Retinal pigment epithelial cell (primary cell): ENCODE measurements at regions not wholly inside any gene's neighbourhood (a gene's known extent, or its start where the extent isn't known, plus 50 kb on each side); places are given as distances from the start of the nearest gene placed in this dataset.

Experiments
- DNase-seq: peaks from one replicate; pipeline ENCODE4 v3.0.0-alpha.2; 2010; ENCODE audit warnings: low read depth
- H3K4me3 ChIP-seq: 2 replicates; pipeline ENCODE4 v1.5.1; 2011; ENCODE audit warnings: mild to moderate bottlenecking, low read length, control low read depth, moderate library complexity
- CTCF ChIP-seq: conservative IDR thresholded peaks from 2 replicates; pipeline ENCODE4 v1.5.1; 2011; ENCODE audit warnings: low read depth, low read length, control low read depth, inconsistent platforms

- DNase-seq = peak; percentile 42
- TF ChIP-seq CTCF = no peak
- no peak overlapping the region for H3K4me3 ChIP-seq
These were observed 186.6 kb upstream of the BDNF start for GRCh38 chr11:27886857-27887256.

GRCh38 chr11:27882066-27882697 is 181.9 kb upstream of the BDNF start:
- no peak for TF ChIP-seq CTCF
- H3K4me3 ChIP-seq = no peak overlapping the region
- no peak for DNase-seq

GRCh38 chr11:27875831-27876775 is 175.8 kb upstream of the BDNF start:
- no peak for TF ChIP-seq CTCF
- H3K4me3 ChIP-seq = no peak overlapping the region
- DNase-seq = no peak

GRCh38 chr11:27874998-27875830 is 175.0 kb upstream of the BDNF start:
- H3K4me3 ChIP-seq = no peak overlapping the region
- DNase-seq = no peak
- TF ChIP-seq CTCF = no peak

- no peak overlapping the region for H3K4me3 ChIP-seq
- no peak for DNase-seq
- no peak for TF ChIP-seq CTCF
These were observed 173.4 kb upstream of the BDNF start for GRCh38 chr11:27873664-27874063.

GRCh38 chr11:27871056-27871455 is 170.8 kb upstream of the BDNF start:
- no peak for DNase-seq
- H3K4me3 ChIP-seq = no peak overlapping the region
- TF ChIP-seq CTCF = no peak
